HepG2 (cell line): ENCODE measurements at regions not wholly inside any gene's neighbourhood (a gene's known extent, or its start where the extent isn't known, plus 50 kb on each side); places are given as distances from the start of the nearest gene placed in this dataset.
"Not testable (repeated sequence)": the region's sequence is repeated elsewhere in the genome, so short reads cannot be mapped to it uniquely, and the experiment has no call there.

Experiments
- ATAC-seq: fragments of 200-7000 bp; cut with Tn5 transposase; 3 replicates; pipeline ENCODE4 v1.9.1; 2020; ENCODE audit warnings: mild to moderate bottlenecking, moderate library complexity
- BruUV-seq: library from RNA; stranded (reverse); fragments of 400-500 nt; replicated peaks from 2 replicates; lab custom pipeline; 2021; lab: Mats Ljungman, UMichigan
- CTCF ChIA-PET: fragments of 300-600 bp; formaldehyde crosslinking; extraction: SDS; loops from one replicate; lab custom pipeline; 2021; ENCODE audit warnings: low total read pairs, inconsistent platforms, low intra/inter-chr PET ratio; lab: Yijun Ruan, JAX
- POLR2A ChIA-PET: fragments of 350-600 bp; sonication (Branson Sonifier 250); formaldehyde crosslinking; loops from one replicate; lab custom pipeline; 2020; ENCODE audit warnings: antibody characterized with exemption, inconsistent platforms; lab: Yijun Ruan, JAX
- DNase-seq: peaks from one replicate; pipeline ENCODE4 v3.0.0-alpha.2; 2015; ENCODE audit warnings: low spot score
- FAIRE-seq: peaks from 3 replicates; lab custom pipeline; 2011; peaks lifted over from hg19 to GRCh38; lab: Jason Lieb, UNC
- H2AFZ ChIP-seq: one replicate; pipeline ENCODE4 v1.6.1; 2011; ENCODE audit warnings: low read length, inconsistent platforms
- H3K27ac ChIP-seq: fragments of 300-600 bp; 3 replicates; pipeline ENCODE4 v1.8.0; 2011; ENCODE audit warnings: mixed run types, mild to moderate bottlenecking, mixed read lengths, low read length, inconsistent platforms; ENCODE audit not compliant: insufficient read depth; ENCODE audit errors: extremely low read length
- H3K27me3 ChIP-seq, 2 experiments: fragments of 200-600 bp in 1 of 2; 2 replicates in 1 of 2; 3 replicates in 1 of 2; pipeline versions ENCODE4 v1.6.0 to v1.8.0; 2011; ENCODE audit warnings: low read length in 2 of 2, mild to moderate bottlenecking in 2 of 2, moderate library complexity in 2 of 2, inconsistent platforms in 1 of 2; ENCODE audit not compliant: insufficient read depth in 2 of 2, control insufficient read depth in 1 of 2
- H3K36me3 ChIP-seq, 2 experiments: fragments of 200-600 bp in 1 of 2; replicated peaks in 1 of 2; 2 replicates in 1 of 2; 3 replicates in 1 of 2; pipeline versions ENCODE4 v1.5.1 to v1.8.0; 2011; ENCODE audit warnings: low read length in 2 of 2, inconsistent platforms in 1 of 2; ENCODE audit not compliant: insufficient read depth in 2 of 2, control insufficient read depth in 1 of 2
- H3K4me1 ChIP-seq: 2 replicates; pipeline ENCODE4 v1.5.1; 2012; ENCODE audit warnings: low read length, inconsistent platforms; ENCODE audit not compliant: insufficient read depth
- H3K4me2 ChIP-seq: 2 replicates; pipeline ENCODE4 v1.6.0; 2011; ENCODE audit warnings: low read depth, low read length, inconsistent platforms
- H3K4me3 ChIP-seq, 3 experiments: fragments of 200-600 bp in 1 of 3; sonication (generic), shearing (Covaris generic) in 1 of 3; replicated peaks in 1 of 3; 2 replicates each; pipeline ENCODE4 v1.5.1; 2011 to 2016; ENCODE audit warnings: low read length in 3 of 3, inconsistent platforms in 2 of 3, low read depth in 2 of 3, mild to moderate bottlenecking in 2 of 3, control low read depth in 1 of 3, mixed read lengths in 1 of 3; ENCODE audit not compliant: insufficient read depth in 1 of 3
- H3K79me2 ChIP-seq: one replicate; pipeline ENCODE4 v1.6.1; 2011; ENCODE audit warnings: low read length, inconsistent platforms; ENCODE audit not compliant: insufficient read depth
- H3K9ac ChIP-seq: 2 replicates; pipeline ENCODE4 v1.6.0; 2011; ENCODE audit warnings: mild to moderate bottlenecking, low read depth, low read length, inconsistent platforms; ENCODE audit not compliant: insufficient read depth
- H3K9me3 ChIP-seq: 2 replicates; pipeline ENCODE4 v1.5.1; 2012; ENCODE audit warnings: mild to moderate bottlenecking, low read length
- H4K20me1 ChIP-seq: 2 replicates; pipeline ENCODE4 v1.6.0; 2011; ENCODE audit warnings: inconsistent platforms, mild to moderate bottlenecking, low read length, moderate library complexity; ENCODE audit not compliant: insufficient read depth
- MLX ChIP-seq: IDR thresholded peaks from 2 replicates; pipeline ENCODE4 v1.6.1; 2016
- SIX4 ChIP-seq: sonication (generic); formaldehyde crosslinking; IDR thresholded peaks from 2 replicates; pipeline ENCODE4 v1.4.0; 2020; ENCODE audit warnings: missing genetic modification reagents
- TEAD3 ChIP-seq: optimal IDR thresholded peaks from 2 replicates; pipeline ENCODE3; 2016; ENCODE audit warnings: borderline replicate concordance
- WGBS: methylation state at CpG from one replicate; pipeline ENCODE4 v1.1.6; 2017; ENCODE audit warnings: low lambda C conversion rate; 5-methylcytosine and 5-hydroxymethylcytosine counted together
- in situ Hi-C: cut with HindIII; loops from 2 replicates; pipeline ENCODE4 v1.10.0; 2017; ENCODE audit warnings: low pct_unique_long_range_greater_than_20kb; ENCODE audit not compliant: extremely low pct_ligation_motif_present
- intact Hi-C: fragments of 100-400 bp; cut with micrococcal nuclease; formaldehyde crosslinking; loops from one replicate; pipeline ENCODE4 v1.10.0; 2022; ENCODE audit not compliant: unreplicated experiment

DNA sequence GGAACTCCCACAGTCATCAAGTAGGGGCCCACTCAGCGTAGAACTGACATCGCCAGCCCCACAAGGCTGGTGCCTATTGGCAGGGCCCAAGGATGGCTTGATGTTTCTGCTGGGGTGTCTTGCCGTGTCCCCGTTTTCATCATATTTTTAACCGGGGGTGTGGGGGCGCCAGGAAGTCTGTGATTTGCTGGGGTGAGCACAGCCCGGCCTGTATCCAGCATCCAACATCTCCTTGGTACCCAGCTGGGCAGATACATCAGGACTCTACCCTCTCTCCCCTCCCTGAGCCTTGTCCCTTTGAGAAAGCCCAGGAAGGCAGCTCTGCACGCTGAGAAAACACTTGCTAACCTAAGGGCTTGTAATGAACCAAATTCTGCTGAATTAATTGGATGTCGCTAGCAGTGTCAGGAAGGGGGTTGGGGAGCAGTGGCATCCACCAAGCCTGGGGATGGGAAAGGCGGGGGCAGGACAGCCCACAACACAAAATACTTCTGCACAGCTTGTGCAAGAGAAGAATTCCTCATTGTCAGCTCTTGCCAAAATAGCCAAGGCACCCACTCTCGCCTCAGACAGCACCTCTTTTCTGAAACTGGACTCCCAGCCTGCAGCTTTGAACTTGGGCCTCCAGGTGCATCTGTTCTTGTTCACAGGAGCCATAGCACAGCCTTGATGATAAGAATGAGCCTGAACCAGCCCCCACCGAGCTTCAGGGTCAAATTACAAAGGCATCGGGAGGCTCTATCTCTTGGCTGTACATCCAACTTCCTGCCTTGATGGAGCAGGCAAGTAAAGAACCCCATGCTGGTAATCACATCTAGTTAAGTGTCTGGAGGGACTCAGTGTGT is 63.7 kb upstream of the LYRM9 start:
- Histone ChIP-seq H3K9me3 (no peaks in the 10 kb centered on the region), H3K36me3 (no peaks in the 10 kb centered on the region), H3K4me2 (no peak overlapping the region), H4K20me1 (no peaks in the 10 kb centered on the region), H3K79me2 (no peaks in the 10 kb centered on the region), H3K27ac (no peak overlapping the region), H3K4me3 (no peak overlapping the region), H3K4me1 (no peaks in the 10 kb centered on the region), H2AFZ (no peak overlapping the region), H3K9ac (no peak overlapping the region), H3K27me3 (peaks cover 0 to 21% of the 10 kb centered on the region in 2 experiments; a peak in 3 of 5 replicates)
- CTCF ChIA-PET = no interaction called here
- ATAC-seq (peak; percentile 36; the same call in 1 of the 3 replicates), FAIRE-seq (no peak), DNase-seq (no peak)
- in situ Hi-C loops (no loop called here), intact Hi-C loops (no loop called here)
- POLR2A ChIA-PET = no interaction called here
- BruUV-seq = no TSS peak
- TF ChIP-seq MLX (no peak), SIX4 (peak; percentile 82), TEAD3 (CRISPR knock-in tag) (no peak)
- 56% methylated on average over 6 of the region's 13 CpGs for WGBS

DNA sequence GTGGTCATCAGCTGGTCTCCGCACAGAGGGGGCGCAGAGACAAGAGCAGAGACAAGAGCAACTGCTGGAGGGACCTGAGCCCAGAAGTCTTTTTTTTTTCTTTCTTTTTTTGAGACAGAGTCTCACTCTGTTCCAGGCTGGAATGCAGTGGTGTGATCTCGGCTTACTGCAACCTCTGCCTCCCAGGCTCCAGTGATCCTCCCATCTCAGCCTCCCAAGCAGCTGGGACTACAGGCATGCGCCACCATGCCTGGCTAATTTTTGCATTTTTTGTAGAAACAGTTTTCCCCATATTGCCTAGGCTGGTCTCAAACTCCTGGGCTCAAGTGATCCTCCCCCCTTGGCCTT is 64.3 kb upstream of the LYRM9 start:
- FAIRE-seq, H3K36me3 ChIP-seq, H3K9me3 ChIP-seq, DNase-seq, POLR2A ChIA-PET, H3K79me2 ChIP-seq, H4K20me1 ChIP-seq, H3K4me2 ChIP-seq, H2AFZ ChIP-seq, in situ Hi-C loops, BruUV-seq, H3K4me1 ChIP-seq, H3K4me3 ChIP-seq, H3K27ac ChIP-seq, intact Hi-C loops, ATAC-seq, H3K9ac ChIP-seq, CTCF ChIA-PET: not testable (repeated sequence)
- H3K27me3 ChIP-seq = peaks cover 0 to 16% of the 10 kb centered on the region in 2 experiments; a peak in 2 of 5 replicates
- 67% methylated on average over 4 of the region's 4 CpGs for WGBS
